GM23338 (cell line): ENCODE measurements at regions not wholly inside any gene's neighbourhood (a gene's known extent, or its start where the extent isn't known, plus 50 kb on each side); places are given as distances from the start of the nearest gene placed in this dataset.

Source experiments
- CREB1 ChIP-seq: fragments of 250-450 bp; sonication (Bioruptor Pico); IDR thresholded peaks from 2 replicates; pipeline ENCODE4 v1.5.0; 2020; ENCODE audit warnings: low read depth, mild to moderate bottlenecking, moderate library complexity
- EZH2 ChIP-seq: fragments of 200-600 bp; sonication (generic); IDR thresholded peaks from one replicate; pipeline ENCODE4 v1.8.0; 2017; ENCODE audit warnings: antibody characterized with exemption, mild to moderate bottlenecking, low read depth; ENCODE audit not compliant: unreplicated experiment
- JUNB ChIP-seq: IDR thresholded peaks from one replicate; pipeline ENCODE4 v1.6.1; 2016; ENCODE audit warnings: antibody characterized with exemption; ENCODE audit not compliant: unreplicated experiment
- POLR2AphosphoS5 ChIP-seq: IDR thresholded peaks from 2 replicates; pipeline ENCODE4 v1.6.1; 2016; ENCODE audit warnings: antibody characterized with exemption, low read depth
- TF ChIP-seq, protein P1 (sequence below), 2 experiments: fragments of 200-600 bp in 1 of 2; sonication (generic) in 1 of 2; conservative IDR thresholded peaks; 2 replicates each; pipeline versions ENCODE4 v1.5.1 to v1.6.1; 2016 to 2017; ENCODE audit warnings: antibody characterized with exemption in 2 of 2, low read depth in 2 of 2, mild to moderate bottlenecking in 2 of 2, moderate library complexity in 1 of 2

DNA sequence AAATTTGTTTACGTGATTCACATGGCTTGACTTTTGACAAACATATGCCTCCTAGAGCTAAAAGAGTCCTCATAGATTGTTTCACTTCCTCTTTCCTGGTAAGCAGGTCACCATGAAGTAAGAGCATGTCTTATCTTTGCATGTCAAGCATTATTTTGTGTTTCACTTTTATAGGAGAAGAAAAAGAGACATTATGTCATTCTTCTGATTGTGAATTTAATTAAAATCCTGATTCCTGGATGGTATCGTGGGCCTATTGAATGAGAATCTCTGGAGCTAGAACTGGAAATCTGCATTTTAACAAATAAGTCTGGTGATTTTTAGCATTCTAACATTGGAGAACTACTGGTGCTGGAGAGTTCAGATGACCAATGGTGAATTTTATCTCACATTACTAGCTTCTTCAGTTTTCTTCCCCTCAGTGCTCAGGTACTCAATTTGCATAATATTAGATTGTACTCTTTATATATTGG, 218.6 kb upstream of the ATP2B1 start:
- TF ChIP-seq EZH2, result no peak
- TF ChIP-seq, protein P1, sequence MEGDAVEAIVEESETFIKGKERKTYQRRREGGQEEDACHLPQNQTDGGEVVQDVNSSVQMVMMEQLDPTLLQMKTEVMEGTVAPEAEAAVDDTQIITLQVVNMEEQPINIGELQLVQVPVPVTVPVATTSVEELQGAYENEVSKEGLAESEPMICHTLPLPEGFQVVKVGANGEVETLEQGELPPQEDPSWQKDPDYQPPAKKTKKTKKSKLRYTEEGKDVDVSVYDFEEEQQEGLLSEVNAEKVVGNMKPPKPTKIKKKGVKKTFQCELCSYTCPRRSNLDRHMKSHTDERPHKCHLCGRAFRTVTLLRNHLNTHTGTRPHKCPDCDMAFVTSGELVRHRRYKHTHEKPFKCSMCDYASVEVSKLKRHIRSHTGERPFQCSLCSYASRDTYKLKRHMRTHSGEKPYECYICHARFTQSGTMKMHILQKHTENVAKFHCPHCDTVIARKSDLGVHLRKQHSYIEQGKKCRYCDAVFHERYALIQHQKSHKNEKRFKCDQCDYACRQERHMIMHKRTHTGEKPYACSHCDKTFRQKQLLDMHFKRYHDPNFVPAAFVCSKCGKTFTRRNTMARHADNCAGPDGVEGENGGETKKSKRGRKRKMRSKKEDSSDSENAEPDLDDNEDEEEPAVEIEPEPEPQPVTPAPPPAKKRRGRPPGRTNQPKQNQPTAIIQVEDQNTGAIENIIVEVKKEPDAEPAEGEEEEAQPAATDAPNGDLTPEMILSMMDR (conservative IDR thresholded peaks at IDR 0.05; ENCODE audit: low read depth in 2 of 2), result no peak
- TF ChIP-seq CREB1 (CRISPR knock-in tag), result no peak
- no peak for TF ChIP-seq POLR2AphosphoS5
- TF ChIP-seq JUNB, result no peak
